HCT116 (cell line): ENCODE measurements at regions not wholly inside any gene's neighbourhood (a gene's known extent, or its start where the extent isn't known, plus 50 kb on each side); places are given as distances from the start of the nearest gene placed in this dataset.

ENCODE experiments used
- EZH2 ChIP-seq: fragments of 200-600 bp; sonication (generic); IDR thresholded peaks from 2 replicates; pipeline ENCODE4 v1.6.1; 2017; ENCODE audit warnings: antibody characterized with exemption, mixed run types
- POLR2A ChIP-seq: IDR thresholded peaks from 2 replicates; pipeline ENCODE4 v1.7.0; 2011; ENCODE audit warnings: borderline replicate concordance; ENCODE audit not compliant: insufficient read depth, insufficient read length; ENCODE audit errors: extremely low read depth
- POLR2AphosphoS5 ChIP-seq: IDR thresholded peaks from 2 replicates; pipeline ENCODE4 v1.6.1; 2011; ENCODE audit warnings: mild to moderate bottlenecking, low read depth, low read length, moderate library complexity
- RAD21 ChIP-seq: IDR thresholded peaks from 2 replicates; pipeline ENCODE4 v1.6.1; 2012; ENCODE audit warnings: low read depth, mild to moderate bottlenecking
- SIN3A ChIP-seq: IDR thresholded peaks from 2 replicates; pipeline ENCODE4 v1.6.1; 2012; ENCODE audit warnings: low read depth
- SP1 ChIP-seq: IDR thresholded peaks from 2 replicates; pipeline ENCODE4 v1.6.1; 2012; ENCODE audit warnings: low read depth
- SRF ChIP-seq: IDR thresholded peaks from 2 replicates; pipeline ENCODE4 v1.6.1; 2012; ENCODE audit warnings: low read depth
- YY1 ChIP-seq: IDR thresholded peaks from 2 replicates; pipeline ENCODE4 v1.6.1; 2011; ENCODE audit warnings: low read length, low read depth, moderate library complexity, mild to moderate bottlenecking; ENCODE audit not compliant: insufficient replicate concordance; ENCODE audit errors: extremely low read depth
- ZFX ChIP-seq: fragments of 450-650 bp; IDR thresholded peaks from 2 replicates; pipeline ENCODE4 v1.6.1; 2017
- ZNF274 ChIP-seq: fragments of 200-500 bp; sonication (Bioruptor generic); IDR thresholded peaks from 2 replicates; pipeline ENCODE4 v1.6.1; 2014; ENCODE audit warnings: mild to moderate bottlenecking, low read depth, low read length, inconsistent platforms
- TF ChIP-seq, protein P1 (sequence below), 3 experiments: fragments of 200-600 bp in 1 of 3; sonication (generic) in 1 of 3; IDR thresholded peaks in 2 of 3; conservative IDR thresholded peaks in 1 of 3; 2 replicates each; pipeline ENCODE4 v1.5.1; 2012 to 2017; ENCODE audit warnings: low read depth in 2 of 3, low read length in 2 of 3, antibody characterized with exemption in 1 of 3, borderline replicate concordance in 1 of 3, control low read depth in 1 of 3, mild to moderate bottlenecking in 1 of 3, mixed read lengths in 1 of 3, mixed run types in 1 of 3, moderate library complexity in 1 of 3; ENCODE audit not compliant: insufficient read depth in 1 of 3
- TF ChIP-seq, protein P2 (sequence below): IDR thresholded peaks from 2 replicates; pipeline ENCODE4 v1.6.1; 2012

DNA sequence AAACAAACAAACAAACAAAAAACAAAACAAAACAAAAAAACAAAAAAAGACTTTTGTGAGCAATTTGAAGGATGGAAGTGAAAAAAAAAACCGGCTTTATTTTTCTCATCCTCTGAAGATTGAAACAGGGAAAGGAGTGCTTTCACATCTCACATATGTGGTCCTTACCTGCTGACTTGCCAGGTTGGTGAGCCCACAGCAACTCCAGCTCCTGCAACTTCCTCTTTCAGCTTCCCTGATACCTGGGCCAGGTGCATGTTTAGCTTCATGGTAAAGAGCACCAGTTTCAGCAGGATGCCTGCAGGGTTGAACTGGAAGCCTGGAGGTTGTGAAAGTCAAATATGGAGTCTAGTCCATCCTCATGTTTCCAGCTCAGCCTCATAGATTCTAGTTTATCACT is 221.2 kb upstream of the OTX2 start:
- TF ChIP-seq POLR2AphosphoS5 (no peak), SP1 (no peak), EZH2 (no peak), RAD21 (no peak), POLR2A (no peak), SRF (no peak), YY1 (no peak), ZFX (no peak), ZNF274 (no peak), SIN3A (no peak)
- TF ChIP-seq, protein P1, sequence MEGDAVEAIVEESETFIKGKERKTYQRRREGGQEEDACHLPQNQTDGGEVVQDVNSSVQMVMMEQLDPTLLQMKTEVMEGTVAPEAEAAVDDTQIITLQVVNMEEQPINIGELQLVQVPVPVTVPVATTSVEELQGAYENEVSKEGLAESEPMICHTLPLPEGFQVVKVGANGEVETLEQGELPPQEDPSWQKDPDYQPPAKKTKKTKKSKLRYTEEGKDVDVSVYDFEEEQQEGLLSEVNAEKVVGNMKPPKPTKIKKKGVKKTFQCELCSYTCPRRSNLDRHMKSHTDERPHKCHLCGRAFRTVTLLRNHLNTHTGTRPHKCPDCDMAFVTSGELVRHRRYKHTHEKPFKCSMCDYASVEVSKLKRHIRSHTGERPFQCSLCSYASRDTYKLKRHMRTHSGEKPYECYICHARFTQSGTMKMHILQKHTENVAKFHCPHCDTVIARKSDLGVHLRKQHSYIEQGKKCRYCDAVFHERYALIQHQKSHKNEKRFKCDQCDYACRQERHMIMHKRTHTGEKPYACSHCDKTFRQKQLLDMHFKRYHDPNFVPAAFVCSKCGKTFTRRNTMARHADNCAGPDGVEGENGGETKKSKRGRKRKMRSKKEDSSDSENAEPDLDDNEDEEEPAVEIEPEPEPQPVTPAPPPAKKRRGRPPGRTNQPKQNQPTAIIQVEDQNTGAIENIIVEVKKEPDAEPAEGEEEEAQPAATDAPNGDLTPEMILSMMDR (IDR thresholded peaks at IDR 0.05 in 2 of 3, conservative IDR thresholded peaks at IDR 0.05 in 1 of 3; ENCODE audit: borderline replicate concordance in 1 of 3, insufficient read depth in 1 of 3, low read depth in 2 of 3, low read length in 2 of 3): no peak
- TF ChIP-seq, protein P2, sequence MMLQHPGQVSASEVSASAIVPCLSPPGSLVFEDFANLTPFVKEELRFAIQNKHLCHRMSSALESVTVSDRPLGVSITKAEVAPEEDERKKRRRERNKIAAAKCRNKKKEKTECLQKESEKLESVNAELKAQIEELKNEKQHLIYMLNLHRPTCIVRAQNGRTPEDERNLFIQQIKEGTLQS: no peak
